HUES6 (cell line): ENCODE measurements at regions not wholly inside any gene's neighbourhood (a gene's known extent, or its start where the extent isn't known, plus 50 kb on each side); places are given as distances from the start of the nearest gene placed in this dataset.

Experiments used
- H3K27ac ChIP-seq: 2 replicates; pipeline ENCODE4 v1.7.0; 2013; ENCODE audit warnings: low read depth, mild to moderate bottlenecking, low read length, inconsistent platforms
- H3K27me3 ChIP-seq: 2 replicates; pipeline ENCODE4 v1.6.1; 2013; ENCODE audit warnings: low read length; ENCODE audit not compliant: control insufficient read depth, insufficient read depth
- H3K36me3 ChIP-seq: 2 replicates; pipeline ENCODE4 v1.6.1; 2013; ENCODE audit warnings: low read length; ENCODE audit not compliant: control insufficient read depth, insufficient read depth
- H3K4me1 ChIP-seq: 2 replicates; pipeline ENCODE4 v1.6.1; 2013; ENCODE audit warnings: low read length; ENCODE audit not compliant: control insufficient read depth, insufficient read depth
- H3K4me3 ChIP-seq: 2 replicates; pipeline ENCODE4 v1.5.1; 2013; ENCODE audit warnings: low read depth, low read length
- H3K9ac ChIP-seq: one replicate; pipeline ENCODE4 v1.6.1; 2013; ENCODE audit warnings: mild to moderate bottlenecking, low read length
- H3K9me3 ChIP-seq: 2 replicates; pipeline ENCODE4 v1.6.1; 2013; ENCODE audit warnings: low read depth, low read length; ENCODE audit not compliant: control insufficient read depth, insufficient read depth

DNA sequence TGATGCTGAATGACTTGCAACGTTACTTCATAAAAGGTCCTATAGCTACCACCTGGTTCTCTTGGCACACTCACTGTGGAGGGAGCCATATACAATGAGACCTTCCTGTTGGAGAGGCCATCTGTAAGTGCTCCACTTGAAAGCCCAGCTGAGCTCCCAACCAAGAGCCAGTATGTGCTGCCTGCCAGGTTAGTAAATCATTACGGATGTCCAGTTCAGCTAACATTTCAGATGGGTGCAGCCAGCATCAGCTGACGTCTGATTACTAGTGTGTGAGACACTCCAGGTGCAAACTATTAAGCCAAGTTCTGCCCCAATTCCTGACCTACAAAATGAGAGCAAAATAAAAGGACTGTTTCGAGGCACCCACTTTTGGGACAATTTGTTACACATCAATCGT is 274.4 kb upstream of the ROBO2 start:
- H3K9me3 ChIP-seq: no peaks in the 10 kb centered on the region

GRCh38 chr3:76768912-76769311 is 271.0 kb upstream of the ROBO2 start:
- Histone ChIP-seq H3K4me3 (no peak overlapping the region), H3K9ac (no peak overlapping the region), H3K27ac (no peak overlapping the region), H3K36me3 (no peaks in the 10 kb centered on the region), H3K27me3 (no peaks in the 10 kb centered on the region), H3K4me1 (no peaks in the 10 kb centered on the region), H3K9me3 (no peaks in the 10 kb centered on the region)

More for the DNA sequence above, 274.4 kb upstream of the ROBO2 start:
- H3K36me3 ChIP-seq: no peaks in the 10 kb centered on the region
- H3K4me1 ChIP-seq: no peaks in the 10 kb centered on the region
- H3K27ac ChIP-seq: no peak overlapping the region
- no peak overlapping the region for H3K4me3 ChIP-seq
- no peak overlapping the region for H3K9ac ChIP-seq
- no peaks in the 10 kb centered on the region for H3K27me3 ChIP-seq

DNA sequence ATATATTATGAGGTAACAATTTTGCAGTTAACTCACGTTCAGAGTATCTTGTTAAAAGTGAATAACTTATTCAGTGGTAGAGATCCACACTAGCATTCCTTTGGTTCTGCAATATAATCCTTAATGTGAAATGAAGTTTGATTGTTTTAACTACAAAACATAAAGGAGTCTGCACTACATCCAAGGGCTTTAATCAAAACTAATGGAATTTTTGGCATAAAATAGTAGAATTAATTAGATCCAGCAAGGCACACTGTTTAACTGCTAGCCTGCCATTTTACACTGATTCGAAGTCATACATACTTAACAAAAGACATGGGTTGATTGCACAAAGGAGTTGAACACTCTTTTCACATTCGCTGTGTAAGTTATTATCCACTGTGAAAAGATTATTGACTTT is 263.0 kb upstream of the ROBO2 start:
- no peaks in the 10 kb centered on the region for H3K4me1 ChIP-seq
- no peak overlapping the region for H3K27ac ChIP-seq
- no peaks in the 10 kb centered on the region for H3K36me3 ChIP-seq
- no peak overlapping the region for H3K4me3 ChIP-seq
- H3K9me3 ChIP-seq: no peaks in the 10 kb centered on the region
- no peaks in the 10 kb centered on the region for H3K27me3 ChIP-seq
- no peak overlapping the region for H3K9ac ChIP-seq

- Histone ChIP-seq H3K4me1 (peaks cover 10% of the 10 kb centered on the region), H3K27me3 (no peaks in the 10 kb centered on the region)
These were observed 251.7 kb upstream of the ROBO2 start for GRCh38 chr3:76788206-76788605.

GRCh38 chr3:76789237-76789636 is 250.7 kb upstream of the ROBO2 start:
- H3K4me1 ChIP-seq: peaks cover 10% of the 10 kb centered on the region
- no peak overlapping the region for H3K9ac ChIP-seq
- H3K4me3 ChIP-seq: no peak overlapping the region
- H3K9me3 ChIP-seq: peaks cover 4% of the 10 kb centered on the region; the same call in 1 of the 2 replicates
- H3K36me3 ChIP-seq: no peaks in the 10 kb centered on the region
- H3K27me3 ChIP-seq: no peaks in the 10 kb centered on the region
- H3K27ac ChIP-seq: peak overlapping the region; percentile 50; the same call in 1 of the 2 replicates

More at GRCh38 chr3:76788206-76788605, 251.7 kb upstream of the ROBO2 start:
- H3K4me3 ChIP-seq: no peak overlapping the region
- no peaks in the 10 kb centered on the region for H3K36me3 ChIP-seq
- H3K9ac ChIP-seq: no peak overlapping the region
- no peak overlapping the region for H3K27ac ChIP-seq
- peaks cover 6% of the 10 kb centered on the region; the same call in 1 of the 2 replicates for H3K9me3 ChIP-seq

GRCh38 chr3:76811418-76811817 is 228.5 kb upstream of the ROBO2 start:
- Histone ChIP-seq H3K9me3 (no peaks in the 10 kb centered on the region), H3K4me3 (no peak overlapping the region), H3K4me1 (no peaks in the 10 kb centered on the region), H3K36me3 (no peaks in the 10 kb centered on the region), H3K9ac (no peak overlapping the region), H3K27me3 (no peaks in the 10 kb centered on the region), H3K27ac (no peak overlapping the region)

DNA sequence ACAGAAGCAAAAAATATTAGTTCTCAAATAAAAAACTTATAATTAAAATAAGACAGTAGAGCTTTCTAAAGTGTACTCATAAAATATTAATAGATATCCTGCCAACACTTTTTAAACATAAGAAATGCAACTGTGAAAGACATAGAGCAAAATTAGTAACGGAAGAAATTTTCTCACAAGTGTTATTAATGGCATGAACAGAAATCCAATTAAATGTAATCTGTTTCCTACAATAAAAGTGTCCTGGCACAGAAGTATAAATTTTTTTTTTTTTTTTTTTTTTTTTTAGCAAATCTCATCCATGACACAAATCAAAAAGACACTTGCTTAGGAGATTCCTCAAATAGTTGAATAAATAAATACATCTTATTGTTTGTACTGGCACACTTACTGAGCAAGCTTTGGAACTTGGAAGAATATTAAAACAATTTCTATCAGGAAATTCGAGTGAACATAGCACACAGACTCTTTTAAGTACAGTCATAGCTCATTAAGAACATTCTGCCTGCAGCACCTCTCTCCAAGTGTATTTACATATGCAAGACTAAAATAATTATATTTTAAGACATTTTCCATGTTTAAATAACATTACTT is 227.2 kb upstream of the ROBO2 start:
- no peak overlapping the region for H3K9ac ChIP-seq

GRCh38 chr3:76815561-76815960 is 224.3 kb upstream of the ROBO2 start:
- Histone ChIP-seq H3K27me3 (no peaks in the 10 kb centered on the region), H3K4me3 (no peak overlapping the region), H3K9me3 (no peaks in the 10 kb centered on the region), H3K27ac (no peak overlapping the region), H3K9ac (no peak overlapping the region), H3K36me3 (no peaks in the 10 kb centered on the region), H3K4me1 (no peaks in the 10 kb centered on the region)

More for the DNA sequence above, 227.2 kb upstream of the ROBO2 start:
- Histone ChIP-seq H3K9me3 (no peaks in the 10 kb centered on the region), H3K4me1 (no peaks in the 10 kb centered on the region), H3K27me3 (no peaks in the 10 kb centered on the region), H3K27ac (no peak overlapping the region), H3K36me3 (no peaks in the 10 kb centered on the region), H3K4me3 (no peak overlapping the region)

GRCh38 chr3:76820481-76820880 is 219.4 kb upstream of the ROBO2 start:
- Histone ChIP-seq H3K27ac (no peak overlapping the region), H3K27me3 (no peaks in the 10 kb centered on the region), H3K4me1 (peaks cover 7% of the 10 kb centered on the region), H3K4me3 (no peak overlapping the region), H3K9me3 (no peaks in the 10 kb centered on the region), H3K36me3 (no peaks in the 10 kb centered on the region), H3K9ac (no peak overlapping the region)

DNA sequence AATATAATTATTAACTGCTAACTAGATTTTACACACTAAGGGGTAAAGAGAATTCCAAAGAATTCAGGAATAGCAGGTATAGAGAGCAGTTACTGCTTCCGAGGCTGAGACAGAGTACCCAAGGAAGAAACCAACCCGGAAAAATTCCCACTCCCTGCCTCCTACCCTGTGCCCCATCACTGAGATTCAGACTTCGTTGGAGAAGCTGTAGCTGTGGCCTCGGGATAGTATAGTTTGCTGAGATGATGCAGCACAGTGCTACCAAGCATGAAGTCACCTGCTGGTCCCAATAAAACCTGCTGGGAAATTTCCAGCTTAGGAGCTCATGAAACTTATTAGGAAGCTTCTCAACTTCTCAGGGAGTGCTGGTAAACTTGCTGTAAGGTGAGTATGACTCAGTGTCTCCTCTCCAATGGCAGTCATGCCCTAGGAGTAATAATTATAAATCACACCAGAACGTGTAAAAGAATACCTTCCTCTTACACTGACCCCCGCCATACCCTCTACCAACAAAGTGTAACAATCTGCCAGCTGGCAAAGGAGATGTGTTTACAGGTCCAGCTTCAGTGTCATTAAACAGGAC is 215.2 kb upstream of the ROBO2 start:
- peaks cover 20% of the 10 kb centered on the region for H3K4me1 ChIP-seq
- H3K27me3 ChIP-seq: no peaks in the 10 kb centered on the region

GRCh38 chr3:76826861-76827260 is 213.0 kb upstream of the ROBO2 start:
- Histone ChIP-seq H3K4me3 (no peak overlapping the region), H3K9ac (no peak overlapping the region), H3K9me3 (no peaks in the 10 kb centered on the region), H3K27me3 (no peaks in the 10 kb centered on the region), H3K27ac (no peak overlapping the region), H3K4me1 (peaks cover 20% of the 10 kb centered on the region), H3K36me3 (no peaks in the 10 kb centered on the region)

More for the DNA sequence above, 215.2 kb upstream of the ROBO2 start:
- H3K9ac ChIP-seq: no peak overlapping the region
- H3K36me3 ChIP-seq: no peaks in the 10 kb centered on the region
- H3K9me3 ChIP-seq: no peaks in the 10 kb centered on the region
- H3K27ac ChIP-seq: no peak overlapping the region
- H3K4me3 ChIP-seq: no peak overlapping the region
